Ectodermal cell (in vitro differentiated cells): ENCODE measurements at regions not wholly inside any gene's neighbourhood (a gene's known extent, or its start where the extent isn't known, plus 50 kb on each side); places are given as distances from the start of the nearest gene placed in this dataset.

Experiments used
- H3K27ac ChIP-seq: 2 replicates; pipeline ENCODE4 v1.7.0; 2013; ENCODE audit warnings: mild to moderate bottlenecking, low read depth, low read length; ENCODE audit not compliant: insufficient read depth, poor library complexity, severe bottlenecking
- H3K27me3 ChIP-seq: 2 replicates; pipeline ENCODE4 v1.7.0; 2013; ENCODE audit warnings: mild to moderate bottlenecking, low read length; ENCODE audit not compliant: insufficient read depth, control insufficient read depth, poor library complexity, severe bottlenecking
- H3K36me3 ChIP-seq: one replicate; pipeline ENCODE4 v1.7.0; 2013; ENCODE audit warnings: low read length; ENCODE audit not compliant: control insufficient read depth, insufficient read depth
- H3K4me1 ChIP-seq: one replicate; pipeline ENCODE4 v1.7.0; 2013; ENCODE audit warnings: low read length; ENCODE audit not compliant: control insufficient read depth, insufficient read depth
- H3K4me3 ChIP-seq: 2 replicates; pipeline ENCODE4 v1.7.0; 2013; ENCODE audit warnings: low read depth, low read length, control low read depth; ENCODE audit not compliant: insufficient read depth
- H3K9me3 ChIP-seq: 2 replicates; pipeline ENCODE4 v1.7.0; 2013; ENCODE audit warnings: mild to moderate bottlenecking, low read length, moderate library complexity; ENCODE audit not compliant: control insufficient read depth
- WGBS, 2 experiments: methylation state at CpG; one replicate each; pipeline ENCODE4 v1.1.7; 2013; ENCODE audit warnings: missing lambda C conversion rate in 2 of 2; 5-methylcytosine and 5-hydroxymethylcytosine counted together

DNA sequence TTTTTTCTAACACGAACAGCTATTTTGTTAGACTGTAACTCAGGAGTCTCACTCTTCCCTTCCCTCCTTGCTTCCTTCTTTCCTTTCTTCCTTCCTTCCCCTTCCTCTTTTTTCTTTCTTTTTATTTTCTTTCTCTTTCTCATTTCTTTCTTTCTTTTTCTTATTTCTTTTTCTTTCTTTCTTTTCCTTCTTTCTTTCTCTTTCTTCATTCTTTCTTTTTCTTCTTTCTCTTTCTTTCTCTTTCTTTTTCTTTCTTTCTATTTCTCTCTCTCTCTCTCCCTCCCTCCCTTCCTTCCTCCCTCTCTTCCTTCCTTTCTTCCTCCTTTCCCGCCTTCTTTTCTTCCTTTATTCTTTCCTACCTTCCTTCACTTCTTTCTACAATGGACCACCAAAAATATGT lies 1443.0 kb upstream of the LRRTM3 start:
- no peak overlapping the region for H3K27ac ChIP-seq
- no peaks in the 10 kb centered on the region for H3K27me3 ChIP-seq
- no peaks in the 10 kb centered on the region for H3K9me3 ChIP-seq
- H3K4me1 ChIP-seq: no peaks in the 10 kb centered on the region
- 84 to 86% methylated on average over 2 of the region's 2 CpGs for WGBS, 2 experiments
- no peak overlapping the region for H3K4me3 ChIP-seq
- no peaks in the 10 kb centered on the region for H3K36me3 ChIP-seq

GRCh38 chr10:65491799-65492198 lies 1434.0 kb upstream of the LRRTM3 start:
- Histone ChIP-seq H3K36me3 (no peaks in the 10 kb centered on the region), H3K27me3 (no peaks in the 10 kb centered on the region), H3K9me3 (no peaks in the 10 kb centered on the region)

DNA sequence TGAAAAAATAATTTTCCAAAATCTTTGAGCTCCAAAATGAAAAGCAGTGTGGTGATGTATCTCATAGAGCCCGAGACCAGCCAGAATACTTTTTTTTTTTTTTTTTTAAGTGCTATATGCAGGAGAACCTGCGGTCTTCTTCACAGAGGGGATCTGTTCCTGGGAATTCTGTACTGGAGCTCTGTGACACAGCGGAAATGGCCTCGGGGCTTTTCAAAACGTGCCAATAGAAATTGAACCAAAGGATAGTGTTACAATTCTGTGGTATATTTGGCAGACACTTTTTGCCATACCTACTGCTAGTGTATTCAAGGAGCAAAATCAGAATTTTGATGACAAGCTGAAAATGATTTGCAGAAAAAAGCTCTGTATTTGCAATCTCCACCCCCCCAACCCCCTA lies 1429.3 kb upstream of the LRRTM3 start:
- H3K4me1 ChIP-seq: no peaks in the 10 kb centered on the region
- H3K9me3 ChIP-seq: no peaks in the 10 kb centered on the region
- H3K27me3 ChIP-seq: no peaks in the 10 kb centered on the region
- WGBS, 2 experiments: 89 to 93% methylated on average over 5 of the region's 5 CpGs
- no peaks in the 10 kb centered on the region for H3K36me3 ChIP-seq
- no peak overlapping the region for H3K27ac ChIP-seq
- no peak overlapping the region for H3K4me3 ChIP-seq

More at GRCh38 chr10:65491799-65492198, 1434.0 kb upstream of the LRRTM3 start:
- Histone ChIP-seq H3K4me3 (no peak overlapping the region), H3K27ac (no peak overlapping the region), H3K4me1 (no peaks in the 10 kb centered on the region)

- no peaks in the 10 kb centered on the region for H3K9me3 ChIP-seq
- H3K4me1 ChIP-seq: no peaks in the 10 kb centered on the region
- H3K4me3 ChIP-seq: no peak overlapping the region
- no peaks in the 10 kb centered on the region for H3K36me3 ChIP-seq
- H3K27ac ChIP-seq: no peak overlapping the region
- H3K27me3 ChIP-seq: no peaks in the 10 kb centered on the region
These were observed 1428.0 kb upstream of the LRRTM3 start for GRCh38 chr10:65497837-65498236.

DNA sequence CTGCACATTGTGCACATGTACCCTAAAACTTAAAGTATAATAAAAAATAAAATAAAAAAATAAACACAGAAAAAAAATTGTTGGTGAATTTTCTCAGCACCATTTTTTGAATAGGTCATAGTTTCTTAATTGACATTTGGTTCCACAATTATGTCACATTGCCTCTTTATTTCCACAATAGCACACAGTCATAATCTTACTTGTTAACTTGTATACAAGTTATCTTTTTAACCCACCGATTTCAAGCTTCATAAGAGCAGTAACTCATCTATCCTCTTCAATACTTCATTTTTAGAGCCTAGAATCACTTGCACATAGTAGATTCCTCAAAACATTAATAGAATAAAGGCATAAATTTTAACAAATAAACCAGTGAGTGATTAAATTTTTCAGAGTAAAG lies 1425.1 kb upstream of the LRRTM3 start:
- no peak overlapping the region for H3K4me3 ChIP-seq
- H3K4me1 ChIP-seq: no peaks in the 10 kb centered on the region
- H3K27me3 ChIP-seq: no peaks in the 10 kb centered on the region
- H3K9me3 ChIP-seq: no peaks in the 10 kb centered on the region
- 88 to 92% methylated on average over 1 of the region's 1 CpG for WGBS, 2 experiments
- no peaks in the 10 kb centered on the region for H3K36me3 ChIP-seq
- no peak overlapping the region for H3K27ac ChIP-seq

DNA sequence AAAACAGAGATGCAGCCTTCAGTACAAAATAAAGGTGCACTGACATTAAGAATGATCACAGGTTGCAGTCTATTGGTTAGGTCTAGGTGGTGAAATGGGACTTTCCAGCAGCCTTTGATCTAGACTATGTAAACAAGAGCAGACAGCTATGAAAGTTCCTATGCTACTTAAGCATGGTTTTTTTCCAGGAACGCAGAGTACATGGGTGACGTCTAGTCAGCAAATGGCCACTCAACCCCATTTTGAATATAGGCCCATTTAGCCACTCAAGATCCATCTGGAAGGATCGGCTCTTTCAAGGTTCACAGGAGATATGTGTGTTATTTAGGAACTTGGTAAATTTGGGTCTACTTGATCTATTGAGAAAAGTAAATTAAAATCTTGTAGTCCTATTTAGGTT lies 1424.6 kb upstream of the LRRTM3 start:
- Histone ChIP-seq H3K27ac (no peak overlapping the region), H3K27me3 (no peaks in the 10 kb centered on the region), H3K4me3 (no peak overlapping the region), H3K4me1 (no peaks in the 10 kb centered on the region), H3K36me3 (no peaks in the 10 kb centered on the region), H3K9me3 (no peaks in the 10 kb centered on the region)
- 91 to 99% methylated on average over 3 of the region's 3 CpGs for WGBS, 2 experiments

DNA sequence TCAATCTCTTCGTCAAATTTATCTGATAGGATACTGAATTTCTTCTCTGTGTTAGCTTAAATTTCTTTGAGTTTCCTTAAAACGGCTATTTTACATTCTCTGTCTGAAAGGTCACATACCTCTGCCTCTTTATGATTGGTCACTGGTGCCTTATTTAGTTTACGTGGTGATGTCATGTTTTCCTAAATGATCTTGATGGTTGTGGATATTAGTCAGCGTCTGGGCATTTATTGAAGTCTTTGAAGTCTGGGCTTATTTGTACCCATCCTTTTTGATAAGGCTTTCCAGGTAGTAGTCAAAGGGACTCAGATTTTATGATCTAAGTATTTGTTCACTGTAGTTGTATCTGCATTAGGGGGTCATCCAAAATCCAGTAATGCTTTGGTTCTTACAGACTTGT lies 1407.5 kb upstream of the LRRTM3 start:
- no peaks in the 10 kb centered on the region for H3K27me3 ChIP-seq
- H3K36me3 ChIP-seq: no peaks in the 10 kb centered on the region
- H3K27ac ChIP-seq: no peak overlapping the region
- 81 to 83% methylated on average over 3 to 4 of the region's 4 CpGs for WGBS, 2 experiments
- H3K4me3 ChIP-seq: no peak overlapping the region
- no peaks in the 10 kb centered on the region for H3K4me1 ChIP-seq
- H3K9me3 ChIP-seq: no peaks in the 10 kb centered on the region

- Histone ChIP-seq H3K4me1 (no peaks in the 10 kb centered on the region), H3K27ac (no peak overlapping the region), H3K27me3 (no peaks in the 10 kb centered on the region), H3K9me3 (no peaks in the 10 kb centered on the region), H3K4me3 (no peak overlapping the region), H3K36me3 (no peaks in the 10 kb centered on the region)
- 80% methylated on average over 1 of the region's 1 CpG; no CpG with 5 or more reads in 1 of the 2 experiments for WGBS, 2 experiments
These were observed 1396.8 kb upstream of the LRRTM3 start for GRCh38 chr10:65528986-65529385.

GRCh38 chr10:65531545-65531944 lies 1394.3 kb upstream of the LRRTM3 start:
- Histone ChIP-seq H3K36me3 (no peaks in the 10 kb centered on the region), H3K4me1 (no peaks in the 10 kb centered on the region), H3K9me3 (no peaks in the 10 kb centered on the region), H3K27ac (no peak overlapping the region), H3K27me3 (no peaks in the 10 kb centered on the region), H3K4me3 (no peak overlapping the region)
- WGBS, 2 experiments: 96 to 100% methylated on average over 1 to 4 of the region's 5 CpGs

GRCh38 chr10:65534771-65535170 lies 1391.1 kb upstream of the LRRTM3 start:
- Histone ChIP-seq H3K27ac (no peak overlapping the region), H3K36me3 (no peaks in the 10 kb centered on the region), H3K27me3 (no peaks in the 10 kb centered on the region), H3K4me3 (no peak overlapping the region), H3K4me1 (no peaks in the 10 kb centered on the region), H3K9me3 (no peaks in the 10 kb centered on the region)
- 94 to 98% methylated on average over 2 of the region's 2 CpGs for WGBS, 2 experiments

GRCh38 chr10:65544756-65545155 lies 1381.1 kb upstream of the LRRTM3 start:
- no peak overlapping the region for H3K27ac ChIP-seq
- no peaks in the 10 kb centered on the region for H3K9me3 ChIP-seq
- 88 to 90% methylated on average over 1 of the region's 1 CpG for WGBS, 2 experiments
- H3K36me3 ChIP-seq: no peaks in the 10 kb centered on the region
- H3K4me1 ChIP-seq: no peaks in the 10 kb centered on the region
- no peak overlapping the region for H3K4me3 ChIP-seq
- H3K27me3 ChIP-seq: no peaks in the 10 kb centered on the region
